Stimulated activated CD4-positive, alpha-beta T cell treated with anti-CD3 and anti-CD28 coated beads, Interleukin-1b, Interleukin-23, amount 100 ng/mL, for 48 hours (primary cell): ENCODE measurements at regions not wholly inside any gene's neighbourhood (a gene's known extent, or its start where the extent isn't known, plus 50 kb on each side); places are given as distances from the start of the nearest gene placed in this dataset.

Source experiments
- DNase-seq: peaks from one replicate; pipeline ENCODE4 v3.0.0-alpha.2; 2020

GRCh38 chr16:50992350-50993032, 158.6 kb downstream of the SALL1 start:
- DNase-seq, result no peak

DNA sequence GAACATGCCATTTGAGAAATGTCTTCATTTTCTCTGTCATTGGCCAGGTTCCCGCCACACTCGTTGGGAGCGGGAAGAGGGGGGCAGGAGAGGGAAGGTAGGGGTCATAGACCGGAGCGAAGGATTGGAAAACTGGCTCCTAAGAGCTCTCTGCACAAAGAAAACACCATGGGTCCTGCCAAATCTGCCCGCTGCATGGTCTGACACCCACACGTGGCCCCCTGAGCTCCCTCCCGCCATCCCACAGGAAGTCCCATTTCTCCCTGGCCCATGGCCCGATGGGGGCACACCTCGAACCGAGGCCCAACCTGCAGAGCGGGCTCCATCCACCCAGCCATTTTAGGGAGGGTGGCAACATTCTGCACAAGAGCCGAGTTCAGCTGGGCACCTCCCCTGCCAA, 159.6 kb downstream of the SALL1 start:
- no peak for DNase-seq

GRCh38 chr16:50991006-50991405, 160.1 kb downstream of the SALL1 start:
- no peak for DNase-seq

DNA sequence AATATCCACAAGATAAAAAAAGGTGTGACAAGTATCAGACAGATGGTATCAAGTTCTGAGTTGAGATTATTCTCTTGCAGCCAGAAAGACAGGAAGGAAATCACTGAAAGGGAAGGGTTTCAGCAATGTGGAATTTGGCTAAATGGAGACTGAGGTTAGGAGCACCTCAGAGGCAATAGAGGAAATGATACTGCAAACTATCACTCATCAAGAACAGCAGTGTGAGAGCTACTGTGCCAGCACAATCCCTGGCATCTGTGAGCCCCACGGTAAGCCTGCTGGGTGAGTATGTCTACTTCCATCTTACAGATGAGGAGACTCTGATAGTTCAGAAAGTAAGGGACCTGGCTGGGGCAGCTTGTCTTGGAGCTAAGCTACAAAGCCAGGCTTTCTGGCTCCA, 162.0 kb downstream of the SALL1 start:
- DNase-seq, result no peak

DNA sequence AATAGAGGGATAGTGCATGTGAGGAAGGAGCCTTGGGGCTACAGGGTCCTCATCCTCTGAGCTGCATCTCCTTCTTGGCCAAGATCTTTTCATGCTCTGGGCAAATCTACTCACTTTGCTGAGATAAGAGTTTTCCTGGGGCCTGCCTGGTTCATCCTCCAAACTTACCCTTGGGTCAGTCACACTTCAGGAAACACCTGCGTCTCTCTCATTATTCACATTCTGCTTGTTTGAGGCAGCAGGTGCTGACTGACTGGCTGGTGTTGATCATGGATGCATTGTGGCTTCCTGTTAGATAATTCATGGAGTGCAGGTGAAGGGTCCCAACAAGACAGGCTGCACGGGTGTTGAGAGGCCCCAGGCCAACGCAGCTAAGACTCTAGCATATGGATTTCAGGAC, 162.6 kb downstream of the SALL1 start:
- no peak for DNase-seq

- no peak for DNase-seq
Observed at GRCh38 chr16:50986453-50986852, 164.6 kb downstream of the SALL1 start.

DNA sequence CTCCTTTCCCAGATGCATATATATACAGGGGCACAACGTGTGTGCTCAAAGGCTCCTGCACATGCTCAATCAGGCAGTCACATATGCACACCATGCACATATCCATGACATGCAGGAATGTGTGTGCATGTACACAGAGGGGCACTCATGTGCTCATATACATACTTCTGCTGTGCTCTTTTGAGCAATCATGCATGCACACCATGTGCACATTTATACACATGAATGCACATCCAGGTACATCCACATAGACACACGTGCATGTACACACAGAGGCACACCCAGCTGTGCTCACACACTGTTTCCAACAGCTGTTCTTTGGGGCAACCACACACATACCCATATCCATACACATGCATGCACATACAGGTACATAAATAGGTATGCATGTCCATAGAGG, 165.3 kb downstream of the SALL1 start:
- DNase-seq, result no peak

GRCh38 chr16:50984688-50985087, 166.4 kb downstream of the SALL1 start:
- DNase-seq, result no peak

- no peak for DNase-seq
Observed at GRCh38 chr16:50982808-50983207, 168.3 kb downstream of the SALL1 start.

DNA sequence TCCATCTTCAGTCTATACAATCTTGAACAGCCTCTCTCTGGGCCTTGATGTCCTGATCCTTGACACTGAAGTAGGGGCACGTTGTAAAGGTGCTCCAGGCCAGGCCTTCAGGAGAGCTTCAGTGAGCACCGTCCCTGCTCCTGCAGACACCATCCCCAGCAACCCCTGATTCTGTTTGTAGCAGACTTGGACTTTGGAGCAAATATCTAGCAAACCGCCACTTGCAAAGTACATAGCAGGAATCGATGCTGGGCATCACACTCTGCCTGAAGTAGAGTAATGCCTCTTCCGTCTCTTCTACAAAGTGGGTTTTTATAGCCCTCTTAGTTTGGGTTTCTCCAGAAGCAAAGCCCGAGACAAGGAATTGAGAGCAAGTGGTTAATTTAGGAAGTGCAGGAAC, 169.1 kb downstream of the SALL1 start:
- no peak for DNase-seq

DNA sequence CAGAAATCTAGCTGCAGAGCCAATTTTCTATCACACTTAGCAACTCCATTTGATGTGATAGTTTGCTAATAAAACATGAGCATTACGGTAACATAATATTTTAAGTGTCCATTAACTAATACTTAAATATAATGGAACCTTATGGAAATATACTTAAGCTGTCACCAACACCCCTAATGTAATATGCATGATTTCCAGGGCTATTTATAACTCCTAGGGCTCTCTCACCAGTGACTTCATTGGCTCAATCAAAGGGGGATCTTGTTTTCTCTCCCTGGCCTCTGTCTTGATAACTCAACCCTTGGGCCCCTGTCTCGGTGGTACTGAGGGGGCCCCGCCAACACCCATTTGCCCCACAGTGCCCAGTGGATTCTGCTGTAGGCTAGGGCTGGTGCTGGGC, 170.4 kb downstream of the SALL1 start:
- DNase-seq, result no peak

- no peak for DNase-seq
Observed at GRCh38 chr16:50979806-50980620, 171.1 kb downstream of the SALL1 start.

DNA sequence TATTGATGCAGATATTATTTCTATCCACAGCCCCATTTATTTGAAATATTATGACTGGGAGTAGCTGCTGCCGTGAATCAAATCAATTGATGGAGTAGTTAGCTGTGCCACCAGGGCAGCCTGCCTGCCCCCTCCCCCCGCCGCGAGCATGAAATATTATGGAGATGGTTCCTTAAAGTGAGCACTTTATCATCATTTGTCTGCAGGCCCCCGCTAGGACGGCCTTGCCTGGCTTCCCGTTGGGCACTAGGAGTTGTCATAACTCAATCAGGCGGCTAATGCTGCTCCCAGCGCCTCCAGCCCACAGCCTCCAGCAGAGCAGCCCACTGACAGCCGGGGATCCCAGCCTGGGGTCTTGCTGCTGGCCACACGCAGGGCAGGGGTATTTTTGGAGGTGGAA, 173.9 kb downstream of the SALL1 start:
- DNase-seq, result no peak

- DNase-seq, result no peak
Observed at GRCh38 chr16:50974438-50975036, 176.5 kb downstream of the SALL1 start.

DNA sequence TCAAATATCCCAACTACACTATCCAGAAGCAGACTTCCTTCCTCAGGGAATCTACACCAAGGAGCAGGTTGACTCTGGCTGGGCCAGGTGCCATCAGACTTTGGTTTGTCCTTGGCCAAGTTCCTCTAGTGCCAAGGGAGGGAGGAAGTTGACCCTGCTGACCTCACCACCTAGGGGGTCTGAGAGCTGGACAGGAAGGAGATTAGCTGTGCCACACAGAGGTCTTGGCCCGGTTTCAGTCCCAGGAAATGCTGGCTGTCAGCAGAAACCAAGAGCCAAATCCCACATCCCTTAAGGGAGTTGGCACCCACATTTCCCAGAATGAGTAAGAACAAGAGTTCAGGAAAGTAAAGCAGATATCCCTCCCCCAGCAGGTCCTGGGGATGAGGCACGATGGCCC, 178.2 kb downstream of the SALL1 start:
- no peak for DNase-seq

- no peak for DNase-seq
Observed at GRCh38 chr16:50970281-50970680, 180.8 kb downstream of the SALL1 start.

- DNase-seq, result no peak
Observed at GRCh38 chr16:50967827-50968612, 183.1 kb downstream of the SALL1 start.

GRCh38 chr16:50964491-50964890, 186.6 kb downstream of the SALL1 start:
- DNase-seq, result no peak

- no peak for DNase-seq
Observed at GRCh38 chr16:50961952-50962351, 189.1 kb downstream of the SALL1 start.

DNA sequence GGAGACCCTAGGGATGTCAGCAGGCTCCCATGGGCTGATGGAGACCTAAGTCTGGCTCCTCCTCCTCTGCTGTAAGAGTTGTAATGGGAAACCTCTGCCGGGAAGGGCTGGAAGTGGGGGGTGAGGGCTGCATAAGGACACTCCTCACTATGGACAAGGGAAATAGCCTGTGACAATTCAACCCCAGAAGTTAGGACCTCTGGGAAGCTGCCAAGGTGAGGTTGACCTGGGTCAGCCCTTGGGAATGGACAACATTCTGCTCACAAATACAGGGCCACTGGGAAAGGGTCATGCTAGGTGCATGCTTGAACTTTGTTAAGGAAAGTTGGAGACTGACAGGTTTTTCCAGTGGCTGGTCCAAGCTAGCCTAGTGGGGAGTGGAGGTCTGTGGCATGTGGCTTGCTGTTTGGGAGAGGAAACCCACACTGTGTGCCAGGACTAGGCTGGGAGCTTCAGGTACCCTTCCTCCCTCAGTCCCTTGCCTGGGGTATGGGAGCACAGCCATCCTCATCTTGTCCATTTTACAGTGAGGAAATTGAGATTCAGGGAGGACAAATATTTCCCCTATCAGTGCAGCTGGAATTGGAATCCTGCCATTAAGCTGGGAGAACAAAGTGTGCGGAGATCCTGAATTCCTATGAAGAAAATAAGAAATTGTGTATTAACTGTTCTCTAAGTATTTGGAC, 190.4 kb downstream of the SALL1 start:
- DNase-seq, result no peak

DNA sequence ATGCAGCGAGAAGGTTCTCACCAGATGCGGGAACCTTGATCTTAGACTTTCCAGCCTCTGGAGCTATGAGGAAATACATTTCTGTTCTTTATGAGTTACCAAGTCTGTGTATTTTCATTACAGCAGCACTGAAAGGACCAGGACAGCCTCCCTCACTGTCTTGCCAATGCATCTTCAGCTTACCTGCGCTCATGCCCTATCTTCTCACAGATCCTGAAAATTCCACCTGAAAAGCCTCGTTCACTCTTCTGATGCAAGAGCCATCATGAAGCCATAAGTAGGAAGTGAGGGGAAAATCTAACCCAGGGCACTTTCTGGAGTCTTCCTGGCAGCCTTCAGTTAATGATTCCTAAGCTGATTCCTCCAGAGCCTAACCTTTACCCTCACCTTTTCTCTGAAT, 194.0 kb downstream of the SALL1 start:
- no peak for DNase-seq

DNA sequence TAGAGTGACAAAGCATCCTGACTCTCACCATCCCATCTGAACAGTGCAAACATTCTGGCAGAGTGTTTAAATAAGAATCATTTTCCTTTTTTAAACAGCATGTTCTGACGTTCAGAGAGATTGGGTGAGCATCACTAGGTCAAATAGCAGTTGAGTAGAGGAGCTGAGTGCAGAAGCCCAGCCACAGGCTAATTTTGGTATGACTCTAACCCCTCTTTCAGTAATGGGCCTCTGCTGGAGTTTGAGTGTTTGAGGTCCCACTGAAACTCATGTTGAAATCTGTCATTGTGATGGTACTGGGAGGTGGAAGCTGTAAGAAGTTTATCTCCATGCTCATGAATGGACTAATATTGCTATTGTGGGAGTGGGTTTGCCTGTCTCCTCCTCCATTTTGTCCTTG, 194.4 kb downstream of the SALL1 start:
- DNase-seq, result no peak

DNA sequence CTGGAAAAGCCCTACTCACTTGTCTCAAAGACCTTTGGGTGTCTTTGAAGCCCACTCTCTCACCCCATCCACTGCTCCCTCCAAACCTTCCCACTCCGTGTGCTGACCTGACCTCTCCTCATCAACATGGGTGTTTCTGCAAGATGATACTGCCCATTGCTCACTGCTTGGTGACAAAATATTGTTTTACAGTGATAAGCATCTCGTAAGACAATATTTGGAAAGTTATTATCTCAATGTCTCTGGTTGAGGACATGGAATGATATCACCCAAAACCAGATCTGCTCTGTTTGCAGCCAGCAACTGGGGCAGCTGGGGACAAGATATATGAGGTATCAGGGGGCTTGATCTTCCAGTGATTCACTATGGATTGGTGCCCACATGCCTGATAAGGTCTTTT, 195.8 kb downstream of the SALL1 start:
- DNase-seq, result no peak
